PFSK-1 (cell line): ENCODE measurements at regions not wholly inside any gene's neighbourhood (a gene's known extent, or its start where the extent isn't known, plus 50 kb on each side); places are given as distances from the start of the nearest gene placed in this dataset.

Experiments used
- POLR2AphosphoS5 ChIP-seq: IDR thresholded peaks from 2 replicates; pipeline ENCODE4 v1.6.1; 2012; ENCODE audit warnings: low read depth, mild to moderate bottlenecking, control low read depth, low read length, moderate library complexity
- SIN3A ChIP-seq: IDR thresholded peaks from 2 replicates; pipeline ENCODE4 v1.6.1; 2012; ENCODE audit warnings: mild to moderate bottlenecking, low read length, moderate library complexity, borderline replicate concordance; ENCODE audit not compliant: insufficient read depth
- TAF1 ChIP-seq: IDR thresholded peaks from 2 replicates; pipeline ENCODE4 v1.6.1; 2012; ENCODE audit warnings: low read length, control low read depth, borderline replicate concordance; ENCODE audit not compliant: insufficient read depth

DNA sequence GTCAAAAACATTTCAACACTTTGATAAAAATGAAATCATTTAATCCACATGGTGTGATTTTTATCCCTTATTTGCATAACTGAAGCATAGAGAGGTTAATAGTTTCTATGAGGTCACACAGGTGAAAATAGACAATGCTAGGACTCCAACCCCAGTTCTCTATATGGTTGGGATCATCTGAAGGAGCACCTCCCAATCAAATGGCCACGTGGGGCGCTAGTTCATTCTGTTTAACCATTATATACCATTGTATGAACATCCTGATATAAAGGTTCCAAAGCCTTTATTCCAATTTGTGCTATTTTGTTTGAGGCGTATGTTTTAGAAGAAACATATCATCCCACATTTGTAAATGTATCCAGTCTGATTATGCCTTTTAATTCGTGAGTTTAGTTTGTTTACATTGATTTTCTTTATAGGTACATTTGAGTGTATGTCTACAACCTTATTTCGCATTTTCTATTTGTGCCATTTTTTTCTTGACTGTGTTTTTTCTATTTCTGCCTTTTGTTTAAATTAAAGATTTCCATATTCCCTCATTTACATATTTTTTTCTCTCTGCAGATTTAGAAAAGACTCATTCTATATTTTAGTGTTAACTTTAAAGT lies 1092.0 kb downstream of the MAT2B start:
- TF ChIP-seq TAF1: no peak
- no peak for TF ChIP-seq SIN3A
- TF ChIP-seq POLR2AphosphoS5: no peak
